DOHH2 (cell line): ENCODE measurements at regions not wholly inside any gene's neighbourhood (a gene's known extent, or its start where the extent isn't known, plus 50 kb on each side); places are given as distances from the start of the nearest gene placed in this dataset.

Experiments
- H3F3A ChIP-seq: fragments of 200-600 bp; sonication (generic), shearing (Covaris generic); 2 replicates; pipeline ENCODE4 v1.6.0; 2016; ENCODE audit warnings: antibody characterized with exemption, mild to moderate bottlenecking; ENCODE audit not compliant: control insufficient read depth, insufficient read depth
- H3K27ac ChIP-seq: fragments of 200-600 bp; sonication (generic); 2 replicates; pipeline ENCODE4 v1.5.1; 2014; ENCODE audit warnings: low read depth, mild to moderate bottlenecking, low read length, moderate library complexity
- H3K27me3 ChIP-seq: fragments of 200-600 bp; sonication (generic); 2 replicates; pipeline ENCODE4 v1.6.1; 2014; ENCODE audit warnings: mild to moderate bottlenecking, low read length, mixed read lengths; ENCODE audit not compliant: control insufficient read depth
- H3K36me3 ChIP-seq: fragments of 200-600 bp; sonication (generic); 2 replicates; pipeline ENCODE4 v1.6.1; 2014; ENCODE audit warnings: mild to moderate bottlenecking, low read length, moderate library complexity, mixed read lengths; ENCODE audit not compliant: control insufficient read depth
- H3K4me1 ChIP-seq: fragments of 200-600 bp; sonication (generic); 2 replicates; pipeline ENCODE4 v1.6.1; 2014; ENCODE audit warnings: mild to moderate bottlenecking, low read length, mixed read lengths; ENCODE audit not compliant: control insufficient read depth
- H3K4me2 ChIP-seq: fragments of 200-600 bp; sonication (generic); 2 replicates; pipeline ENCODE4 v1.6.0; 2014; ENCODE audit warnings: mild to moderate bottlenecking, low read length, moderate library complexity
- H3K4me3 ChIP-seq: fragments of 200-600 bp; sonication (generic); 2 replicates; pipeline ENCODE4 v1.5.1; 2014; ENCODE audit warnings: mild to moderate bottlenecking, low read length, mixed read lengths
- H3K79me2 ChIP-seq: fragments of 200-600 bp; sonication (generic); 2 replicates; pipeline ENCODE4 v1.6.1; 2014; ENCODE audit warnings: mild to moderate bottlenecking, low read length, mixed read lengths; ENCODE audit not compliant: control insufficient read depth
- H3K9me2 ChIP-seq: fragments of 200-600 bp; sonication (generic); replicated peaks from 2 replicates; pipeline ENCODE4 v1.6.1; 2014; ENCODE audit warnings: mild to moderate bottlenecking, low read length, mixed read lengths; ENCODE audit not compliant: control insufficient read depth
- H3K9me3 ChIP-seq: fragments of 200-600 bp; sonication (generic); 2 replicates; pipeline ENCODE4 v1.6.1; 2014; ENCODE audit warnings: antibody characterized with exemption, low read length, mixed read lengths; ENCODE audit not compliant: control insufficient read depth, insufficient read depth
- H4K20me1 ChIP-seq: fragments of 200-600 bp; sonication (generic); 2 replicates; pipeline ENCODE4 v1.6.0; 2014; ENCODE audit warnings: low read depth, mild to moderate bottlenecking, antibody characterized with exemption, low read length, moderate library complexity; ENCODE audit not compliant: control insufficient read depth, insufficient read depth
- CTCF ChIP-seq: fragments of 200-600 bp; sonication (generic); IDR thresholded peaks from one replicate; pipeline ENCODE4 v1.5.1; 2014; ENCODE audit warnings: antibody characterized with exemption, mild to moderate bottlenecking, low read depth, low read length; ENCODE audit not compliant: poor library complexity, severe bottlenecking
- EZH2phosphoT487 ChIP-seq: fragments of 200-600 bp; sonication (generic); IDR thresholded peaks from 2 replicates; pipeline ENCODE4 v1.6.1; 2017; ENCODE audit warnings: borderline replicate concordance, mild to moderate bottlenecking, antibody characterized with exemption, low read length, moderate library complexity, mixed read lengths

GRCh38 chr4:115356176-115356575, 242.8 kb upstream of the NDST4 start:
- TF ChIP-seq EZH2phosphoT487, result no peak
- no peak for TF ChIP-seq CTCF
- no peaks in the 10 kb centered on the region for H3K36me3 ChIP-seq
- no peaks in the 10 kb centered on the region for H3K4me1 ChIP-seq
- H3K27ac ChIP-seq, result no peak overlapping the region
- H3F3A ChIP-seq, result no peaks in the 10 kb centered on the region
- H3K27me3 ChIP-seq, result no peaks in the 10 kb centered on the region
- H3K79me2 ChIP-seq, result no peaks in the 10 kb centered on the region
- H3K9me2 ChIP-seq, result no peaks in the 10 kb centered on the region
- peaks cover 22% of the 10 kb centered on the region; the same call in 1 of the 2 replicates for H3K9me3 ChIP-seq
- H3K4me2 ChIP-seq, result no peak overlapping the region
- H4K20me1 ChIP-seq, result no peaks in the 10 kb centered on the region
- no peak overlapping the region for H3K4me3 ChIP-seq

GRCh38 chr4:115355329-115355728, 241.9 kb upstream of the NDST4 start:
- Histone ChIP-seq H3K4me2 (no peak overlapping the region), H3K36me3 (no peaks in the 10 kb centered on the region), H3K4me1 (no peaks in the 10 kb centered on the region), H3K27ac (no peak overlapping the region), H3K4me3 (no peak overlapping the region), H3K9me2 (no peaks in the 10 kb centered on the region), H3K79me2 (no peaks in the 10 kb centered on the region), H3F3A (no peaks in the 10 kb centered on the region), H4K20me1 (no peaks in the 10 kb centered on the region), H3K27me3 (no peaks in the 10 kb centered on the region), H3K9me3 (peaks cover 22% of the 10 kb centered on the region; the same call in 1 of the 2 replicates)
- no peak for TF ChIP-seq CTCF
- no peak for TF ChIP-seq EZH2phosphoT487

- Histone ChIP-seq H3K4me1 (no peaks in the 10 kb centered on the region), H3K27me3 (no peaks in the 10 kb centered on the region), H3K9me2 (no peaks in the 10 kb centered on the region), H3K4me2 (no peak overlapping the region), H3K4me3 (no peak overlapping the region), H3K27ac (no peak overlapping the region), H3K9me3 (peaks cover 22% of the 10 kb centered on the region; the same call in 1 of the 2 replicates), H4K20me1 (no peaks in the 10 kb centered on the region), H3F3A (no peaks in the 10 kb centered on the region), H3K79me2 (no peaks in the 10 kb centered on the region), H3K36me3 (no peaks in the 10 kb centered on the region)
- TF ChIP-seq CTCF (no peak), EZH2phosphoT487 (no peak)
Measured at GRCh38 chr4:115353370-115353769, 239.9 kb upstream of the NDST4 start.
